ENCODE measurements at regions not wholly inside any gene's neighbourhood (a gene's known extent, or its start where the extent isn't known, plus 50 kb on each side); places are given as distances from the start of the nearest gene placed in this dataset.

- TF ChIP-seq CTCF (IDR thresholded peaks at IDR 0.05): no peak
- no peak for TF ChIP-seq POLR2A (IDR thresholded peaks at IDR 0.05)
Measured at GRCh38 chr13:20342311-20342710, 110.2 kb upstream of the GJB6 start.

Data from uterus (tissue), 2 donors.